DOHH2 (cell line): ENCODE measurements at regions not wholly inside any gene's neighbourhood (a gene's known extent, or its start where the extent isn't known, plus 50 kb on each side); places are given as distances from the start of the nearest gene placed in this dataset.

ENCODE experiments used
- H3F3A ChIP-seq: fragments of 200-600 bp; sonication (generic), shearing (Covaris generic); 2 replicates; pipeline ENCODE4 v1.6.0; 2016; ENCODE audit warnings: antibody characterized with exemption, mild to moderate bottlenecking; ENCODE audit not compliant: control insufficient read depth, insufficient read depth
- H3K27ac ChIP-seq: fragments of 200-600 bp; sonication (generic); 2 replicates; pipeline ENCODE4 v1.5.1; 2014; ENCODE audit warnings: low read depth, mild to moderate bottlenecking, low read length, moderate library complexity
- H3K27me3 ChIP-seq: fragments of 200-600 bp; sonication (generic); 2 replicates; pipeline ENCODE4 v1.6.1; 2014; ENCODE audit warnings: mild to moderate bottlenecking, low read length, mixed read lengths; ENCODE audit not compliant: control insufficient read depth
- H3K36me3 ChIP-seq: fragments of 200-600 bp; sonication (generic); 2 replicates; pipeline ENCODE4 v1.6.1; 2014; ENCODE audit warnings: mild to moderate bottlenecking, low read length, moderate library complexity, mixed read lengths; ENCODE audit not compliant: control insufficient read depth
- H3K4me1 ChIP-seq: fragments of 200-600 bp; sonication (generic); 2 replicates; pipeline ENCODE4 v1.6.1; 2014; ENCODE audit warnings: mild to moderate bottlenecking, low read length, mixed read lengths; ENCODE audit not compliant: control insufficient read depth
- H3K4me2 ChIP-seq: fragments of 200-600 bp; sonication (generic); 2 replicates; pipeline ENCODE4 v1.6.0; 2014; ENCODE audit warnings: mild to moderate bottlenecking, low read length, moderate library complexity
- H3K4me3 ChIP-seq: fragments of 200-600 bp; sonication (generic); 2 replicates; pipeline ENCODE4 v1.5.1; 2014; ENCODE audit warnings: mild to moderate bottlenecking, low read length, mixed read lengths
- H3K79me2 ChIP-seq: fragments of 200-600 bp; sonication (generic); 2 replicates; pipeline ENCODE4 v1.6.1; 2014; ENCODE audit warnings: mild to moderate bottlenecking, low read length, mixed read lengths; ENCODE audit not compliant: control insufficient read depth
- H3K9me2 ChIP-seq: fragments of 200-600 bp; sonication (generic); replicated peaks from 2 replicates; pipeline ENCODE4 v1.6.1; 2014; ENCODE audit warnings: mild to moderate bottlenecking, low read length, mixed read lengths; ENCODE audit not compliant: control insufficient read depth
- H3K9me3 ChIP-seq: fragments of 200-600 bp; sonication (generic); 2 replicates; pipeline ENCODE4 v1.6.1; 2014; ENCODE audit warnings: antibody characterized with exemption, low read length, mixed read lengths; ENCODE audit not compliant: control insufficient read depth, insufficient read depth
- H4K20me1 ChIP-seq: fragments of 200-600 bp; sonication (generic); 2 replicates; pipeline ENCODE4 v1.6.0; 2014; ENCODE audit warnings: low read depth, mild to moderate bottlenecking, antibody characterized with exemption, low read length, moderate library complexity; ENCODE audit not compliant: control insufficient read depth, insufficient read depth
- CTCF ChIP-seq: fragments of 200-600 bp; sonication (generic); IDR thresholded peaks from one replicate; pipeline ENCODE4 v1.5.1; 2014; ENCODE audit warnings: antibody characterized with exemption, mild to moderate bottlenecking, low read depth, low read length; ENCODE audit not compliant: poor library complexity, severe bottlenecking
- EZH2phosphoT487 ChIP-seq: fragments of 200-600 bp; sonication (generic); IDR thresholded peaks from 2 replicates; pipeline ENCODE4 v1.6.1; 2017; ENCODE audit warnings: borderline replicate concordance, mild to moderate bottlenecking, antibody characterized with exemption, low read length, moderate library complexity, mixed read lengths

GRCh38 chr12:5138256-5138655 is 94.6 kb downstream of the KCNA5 start:
- Histone ChIP-seq H3K27me3 (peaks cover 5% of the 10 kb centered on the region), H3K4me2 (no peak overlapping the region), H3K27ac (no peak overlapping the region), H4K20me1 (no peaks in the 10 kb centered on the region), H3K9me2 (no peaks in the 10 kb centered on the region), H3F3A (no peaks in the 10 kb centered on the region), H3K4me1 (no peaks in the 10 kb centered on the region), H3K9me3 (0 out of 2 replicates have a peak, but pooled peaks cover 4% of the 10 kb centered on the region), H3K4me3 (no peak overlapping the region), H3K36me3 (no peaks in the 10 kb centered on the region), H3K79me2 (no peaks in the 10 kb centered on the region)
- TF ChIP-seq CTCF: no peak
- TF ChIP-seq EZH2phosphoT487: no peak

GRCh38 chr12:5138845-5139244 is 95.2 kb downstream of the KCNA5 start:
- Histone ChIP-seq H4K20me1 (no peaks in the 10 kb centered on the region), H3F3A (no peaks in the 10 kb centered on the region), H3K36me3 (no peaks in the 10 kb centered on the region), H3K27ac (no peak overlapping the region), H3K9me3 (0 out of 2 replicates have a peak, but pooled peaks cover 4% of the 10 kb centered on the region), H3K4me1 (no peaks in the 10 kb centered on the region), H3K79me2 (no peaks in the 10 kb centered on the region), H3K4me2 (no peak overlapping the region), H3K9me2 (no peaks in the 10 kb centered on the region), H3K4me3 (no peak overlapping the region), H3K27me3 (peaks cover 5% of the 10 kb centered on the region)
- TF ChIP-seq CTCF (no peak), EZH2phosphoT487 (no peak)

- H3K79me2 ChIP-seq: no peaks in the 10 kb centered on the region
- 0 out of 2 replicates have a peak, but pooled peaks cover 4% of the 10 kb centered on the region for H3K9me3 ChIP-seq
- H3K4me3 ChIP-seq: no peak overlapping the region
- H3K27me3 ChIP-seq: peaks cover 5% of the 10 kb centered on the region; the same call in 1 of the 2 replicates
- H3K9me2 ChIP-seq: no peaks in the 10 kb centered on the region
- H4K20me1 ChIP-seq: no peaks in the 10 kb centered on the region
- no peaks in the 10 kb centered on the region for H3K36me3 ChIP-seq
- no peaks in the 10 kb centered on the region for H3F3A ChIP-seq
- no peak overlapping the region for H3K27ac ChIP-seq
- no peaks in the 10 kb centered on the region for H3K4me1 ChIP-seq
- H3K4me2 ChIP-seq: no peak overlapping the region
- no peak for TF ChIP-seq EZH2phosphoT487
- TF ChIP-seq CTCF: no peak
These were observed 96.1 kb downstream of the KCNA5 start for GRCh38 chr12:5139751-5140150.

- TF ChIP-seq EZH2phosphoT487 (no peak), CTCF (no peak)
- Histone ChIP-seq H3K4me3 (no peak overlapping the region), H3K36me3 (no peaks in the 10 kb centered on the region), H3K79me2 (no peaks in the 10 kb centered on the region), H3K9me3 (0 out of 2 replicates have a peak, but pooled peaks cover 4% of the 10 kb centered on the region), H3F3A (no peaks in the 10 kb centered on the region), H3K9me2 (no peaks in the 10 kb centered on the region), H3K4me2 (no peak overlapping the region), H3K4me1 (no peaks in the 10 kb centered on the region), H3K27ac (no peak overlapping the region), H3K27me3 (peaks cover 5% of the 10 kb centered on the region; the same call in 1 of the 2 replicates), H4K20me1 (no peaks in the 10 kb centered on the region)
These were observed 96.5 kb downstream of the KCNA5 start for GRCh38 chr12:5140190-5140589.
